GM23248 (cell line): ENCODE measurements at regions not wholly inside any gene's neighbourhood (a gene's known extent, or its start where the extent isn't known, plus 50 kb on each side); places are given as distances from the start of the nearest gene placed in this dataset.

ENCODE experiments used
- EZH2 ChIP-seq: fragments of 200-600 bp; sonication (generic); IDR thresholded peaks from 2 replicates; pipeline ENCODE4 v1.6.1; 2018; ENCODE audit warnings: antibody characterized with exemption, mild to moderate bottlenecking; ENCODE audit not compliant: insufficient read depth, poor library complexity, severe bottlenecking
- EZH2phosphoT487 ChIP-seq: fragments of 200-600 bp; sonication (generic); IDR thresholded peaks from 2 replicates; pipeline ENCODE4 v1.6.1; 2018; ENCODE audit warnings: antibody characterized with exemption, moderate library complexity, mild to moderate bottlenecking, low read depth; ENCODE audit not compliant: insufficient read depth

DNA sequence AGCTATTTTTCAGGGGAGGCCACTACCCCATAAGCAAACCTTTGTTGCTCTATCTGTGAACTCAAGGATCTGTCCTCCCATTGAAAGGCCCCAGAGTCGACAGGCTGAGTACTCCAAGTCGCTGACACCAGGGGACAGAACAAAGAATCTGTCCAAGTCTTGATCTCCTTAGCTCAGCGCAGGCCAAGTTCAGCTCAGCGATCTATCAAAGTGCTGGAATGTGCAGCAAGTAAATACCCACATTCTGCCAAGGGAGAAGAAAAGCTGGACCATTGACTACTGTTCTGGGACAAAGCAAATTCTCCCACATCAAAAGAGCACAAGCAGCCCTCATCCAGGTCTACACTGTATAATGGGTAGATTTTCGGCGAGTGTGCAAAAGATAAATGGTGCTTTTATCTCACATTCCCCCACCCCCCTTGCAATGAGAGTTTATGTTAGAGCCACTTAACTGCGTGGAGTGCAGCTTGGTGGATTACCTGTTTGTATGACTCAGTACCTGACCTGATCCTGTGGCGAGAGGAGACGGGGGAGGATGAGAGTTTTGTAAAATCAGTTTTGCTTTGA, 391.7 kb upstream of the SGCG start:
- TF ChIP-seq EZH2, result no peak
- TF ChIP-seq EZH2phosphoT487, result no peak
